ENCODE measurements at regions not wholly inside any gene's neighbourhood (a gene's known extent, or its start where the extent isn't known, plus 50 kb on each side); places are given as distances from the start of the nearest gene placed in this dataset.

- Histone ChIP-seq H2AFZ (ENCODE audit: control insufficient read depth, low read depth, low read length) (no peak overlapping the region), H3K4me3 (no peak overlapping the region), H3K4me2 (ENCODE audit: control insufficient read depth, insufficient read depth) (no peak overlapping the region), H3K9me3 (replicated peaks; ENCODE audit: control insufficient read depth, insufficient read depth, low read length) (no peaks in the 10 kb centered on the region), H3K27me3 (replicated peaks in 1 of 2; ENCODE audit: control insufficient read depth in 2 of 2, insufficient read depth in 2 of 2, low read length in 1 of 2) (no peaks in the 10 kb centered on the region; a peak in 1 of 4 replicates), H3K9ac (ENCODE audit: control insufficient read depth, insufficient read depth, low read length) (no peak overlapping the region), H4K20me1 (ENCODE audit: control insufficient read depth, insufficient read depth) (no peaks in the 10 kb centered on the region), H3K27ac (ENCODE audit: control insufficient read depth, insufficient read depth) (no peak overlapping the region), H3K79me2 (ENCODE audit: control insufficient read depth, insufficient read depth, low read length) (no peaks in the 10 kb centered on the region), H3K36me3 (ENCODE audit: control insufficient read depth in 2 of 2, insufficient read depth in 2 of 2, low read length in 1 of 2) (no peaks in the 10 kb centered on the region), H3K4me1 (ENCODE audit: control insufficient read depth, insufficient read depth, low read length) (no peaks in the 10 kb centered on the region)
- DNase-seq (ENCODE audit: low read depth, low spot score) (no peak), FAIRE-seq (no peak), ATAC-seq (no peak)
- ChIA-PET POLR2A (no interaction called here), SMC1A (ENCODE audit: uncharacterized antibody, unreplicated experiment) (no interaction called here), RAD21 (ENCODE audit: unreplicated experiment) (no interaction called here), CTCF (interaction anchor here (0.5 to 0.7 kb wide), 2 partner anchors 266 to 1355 kb away, joined by 3 to 4 read pairs; no protein-coding TSS in a partner anchor)
- in situ Hi-C loops (cut with MboI) (no loop called here), intact Hi-C loops (cut with micrococcal nuclease; ENCODE audit: unreplicated experiment) (no loop called here)
- no TSS peak for BruUV-seq (replicated peaks)
- TF ChIP-seq JUND (IDR thresholded peaks at IDR 0.05; ENCODE audit: low read depth, low read length), result no peak
- TF ChIP-seq MTA2 (IDR thresholded peaks at IDR 0.05; ENCODE audit: low read depth), result no peak
- TF ChIP-seq MLLT1 (IDR thresholded peaks at IDR 0.05), result no peak
Measured at GRCh38 chr9:88734527-88734926, 199.5 kb downstream of the NXNL2 start.

GRCh38 chr9:88736136-88736637 lies 201.2 kb downstream of the NXNL2 start:
- H3K4me1 ChIP-seq (ENCODE audit: control insufficient read depth, insufficient read depth, low read length), result no peaks in the 10 kb centered on the region
- POLR2A ChIA-PET, result no interaction called here
- no peak overlapping the region for H3K4me2 ChIP-seq (ENCODE audit: control insufficient read depth, insufficient read depth)
- H4K20me1 ChIP-seq (ENCODE audit: control insufficient read depth, insufficient read depth), result no peaks in the 10 kb centered on the region
- CTCF ChIA-PET, result no interaction called here
- H3K36me3 ChIP-seq (ENCODE audit: control insufficient read depth in 2 of 2, insufficient read depth in 2 of 2, low read length in 1 of 2), result no peaks in the 10 kb centered on the region
- H3K27ac ChIP-seq (ENCODE audit: control insufficient read depth, insufficient read depth), result no peak overlapping the region
- no peaks in the 10 kb centered on the region for H3K9me3 ChIP-seq (replicated peaks; ENCODE audit: control insufficient read depth, insufficient read depth, low read length)
- SMC1A ChIA-PET (ENCODE audit: uncharacterized antibody, unreplicated experiment), result no interaction called here
- DNase-seq (ENCODE audit: low read depth, low spot score) (no peak), FAIRE-seq (no peak), ATAC-seq (no peak)
- H2AFZ ChIP-seq (ENCODE audit: control insufficient read depth, low read depth, low read length), result no peak overlapping the region
- no TSS peak for BruUV-seq (replicated peaks)
- intact Hi-C loops (cut with micrococcal nuclease; ENCODE audit: unreplicated experiment) (no loop called here), in situ Hi-C loops (cut with MboI) (no loop called here)
- no peak overlapping the region for H3K9ac ChIP-seq (ENCODE audit: control insufficient read depth, insufficient read depth, low read length)
- H3K27me3 ChIP-seq (replicated peaks in 1 of 2; ENCODE audit: control insufficient read depth in 2 of 2, insufficient read depth in 2 of 2, low read length in 1 of 2), result no peaks in the 10 kb centered on the region; a peak in 1 of 4 replicates
- H3K4me3 ChIP-seq, result no peak overlapping the region
- WGBS (ENCODE audit: insufficient coverage, insufficient replicate concordance, low lambda C conversion rate, missing lambda C conversion rate), result 0% methylated on average over 1 of the region's 1 CpG
- H3K79me2 ChIP-seq (ENCODE audit: control insufficient read depth, insufficient read depth, low read length), result no peaks in the 10 kb centered on the region
- RAD21 ChIA-PET (ENCODE audit: unreplicated experiment), result no interaction called here
- TF ChIP-seq MYB (IDR thresholded peaks at IDR 0.05; ENCODE audit: borderline replicate concordance, low read depth, low read length) (no peak), ZNF687 (IDR thresholded peaks at IDR 0.05) (no peak), REST (IDR thresholded peaks at IDR 0.05; ENCODE audit: low read depth, low read length) (no peak), ASH2L (IDR thresholded peaks at IDR 0.05; ENCODE audit: borderline replicate concordance, low read depth) (no peak), SMAD5 (IDR thresholded peaks at IDR 0.05; ENCODE audit: low read depth) (no peak), CHD2 (IDR thresholded peaks at IDR 0.05; ENCODE audit: borderline replicate concordance, low read depth, low read length) (no peak), ATF7 (IDR thresholded peaks at IDR 0.05; ENCODE audit: low read depth) (no peak)
